ENCODE measurements at regions not wholly inside any gene's neighbourhood (a gene's known extent, or its start where the extent isn't known, plus 50 kb on each side); places are given as distances from the start of the nearest gene placed in this dataset.

- no peak for TF ChIP-seq CTCF (IDR thresholded peaks at IDR 0.05)
- TF ChIP-seq POLR2A (IDR thresholded peaks at IDR 0.05) = no peak
These were observed 995.3 kb upstream of the LRRTM1 start for GRCh38 chr2:81299841-81300240.

Measured in heart left ventricle (tissue), 13 donors.